HG03108 (cell line): ENCODE measurements at regions not wholly inside any gene's neighbourhood (a gene's known extent, or its start where the extent isn't known, plus 50 kb on each side); places are given as distances from the start of the nearest gene placed in this dataset.

ENCODE experiments used
- ATAC-seq: cut with Tn5 transposase; IDR thresholded peaks from one replicate; pipeline ENCODE4 v1.9.1; 2021; ENCODE audit warnings: moderate library complexity; ENCODE audit not compliant: unreplicated experiment

DNA sequence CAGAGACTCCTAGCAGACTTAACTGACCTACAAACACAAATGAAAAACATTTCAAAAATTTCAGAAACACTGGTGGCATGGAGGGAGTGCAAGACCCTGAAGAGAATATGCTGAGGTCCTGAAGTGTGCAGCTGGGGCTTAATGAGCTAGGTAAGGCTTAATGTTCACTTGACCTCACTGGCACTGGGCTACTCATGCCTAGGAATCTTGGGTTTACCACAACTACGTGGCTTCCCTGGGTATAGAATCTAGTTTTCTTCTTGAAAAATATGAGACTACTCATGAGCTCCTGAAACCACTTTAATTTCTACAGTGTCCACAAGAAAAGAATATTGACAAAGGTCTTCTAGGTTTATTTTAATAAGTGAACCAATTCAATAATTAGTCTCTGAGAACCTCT is 139.8 kb downstream of the HNMT start:
- no peak for ATAC-seq

GRCh38 chr2:138105358-138105757 is 141.1 kb downstream of the HNMT start:
- ATAC-seq, result no peak

GRCh38 chr2:138106606-138107005 is 142.3 kb downstream of the HNMT start:
- ATAC-seq, result no peak

DNA sequence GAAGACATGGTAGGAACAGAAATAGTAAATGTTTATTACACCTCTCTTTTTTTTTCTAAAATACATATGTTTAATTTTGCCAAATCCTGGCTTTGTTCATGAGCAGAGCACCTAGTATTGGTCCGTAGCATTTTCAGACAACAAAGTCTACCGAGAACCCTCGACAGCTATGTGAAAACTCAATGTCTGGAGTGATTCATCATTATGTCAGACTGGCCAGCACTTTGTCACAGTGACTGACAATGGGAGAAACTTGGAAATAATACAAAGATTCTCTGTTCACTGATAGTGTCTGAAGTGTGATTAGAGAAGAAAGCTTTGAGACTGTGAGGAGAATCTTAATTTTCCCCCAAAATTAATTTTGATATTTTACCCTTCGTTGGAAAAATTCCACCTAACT is 143.0 kb downstream of the HNMT start:
- no peak for ATAC-seq

- no peak for ATAC-seq
These were observed 146.3 kb downstream of the HNMT start for GRCh38 chr2:138110453-138111083.

- ATAC-seq, result no peak
These were observed 148.3 kb downstream of the HNMT start for GRCh38 chr2:138112536-138112935.

DNA sequence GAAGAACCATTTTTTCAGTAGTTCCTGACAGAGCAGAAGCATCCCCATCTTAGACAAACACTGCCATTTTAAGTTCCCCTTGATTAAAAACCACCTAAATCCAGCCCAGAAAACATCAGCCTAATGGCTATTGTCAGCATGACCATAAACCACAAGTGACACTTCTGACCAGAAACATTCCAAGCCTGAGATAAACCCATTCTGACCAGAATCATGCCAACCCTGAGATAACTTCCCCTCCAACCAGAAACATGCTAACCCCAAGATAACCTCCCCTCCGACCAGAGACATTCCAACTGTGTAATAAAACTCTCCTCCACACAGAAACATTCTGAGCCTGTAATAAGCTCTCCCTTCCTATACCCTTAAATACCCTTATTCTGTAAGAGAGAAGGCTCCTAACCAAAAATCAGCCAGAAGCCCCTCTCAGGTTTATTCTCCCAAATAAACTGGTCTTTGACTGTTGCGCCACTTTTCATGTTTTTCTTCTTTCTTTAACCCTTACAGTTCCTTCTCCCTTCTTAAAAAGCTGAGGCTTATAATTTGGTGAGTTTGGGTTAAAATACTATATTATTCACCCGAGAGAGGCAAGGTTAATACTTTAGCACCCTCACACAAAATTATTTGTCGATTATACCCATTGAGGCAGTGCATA is 149.7 kb downstream of the HNMT start:
- no peak for ATAC-seq

DNA sequence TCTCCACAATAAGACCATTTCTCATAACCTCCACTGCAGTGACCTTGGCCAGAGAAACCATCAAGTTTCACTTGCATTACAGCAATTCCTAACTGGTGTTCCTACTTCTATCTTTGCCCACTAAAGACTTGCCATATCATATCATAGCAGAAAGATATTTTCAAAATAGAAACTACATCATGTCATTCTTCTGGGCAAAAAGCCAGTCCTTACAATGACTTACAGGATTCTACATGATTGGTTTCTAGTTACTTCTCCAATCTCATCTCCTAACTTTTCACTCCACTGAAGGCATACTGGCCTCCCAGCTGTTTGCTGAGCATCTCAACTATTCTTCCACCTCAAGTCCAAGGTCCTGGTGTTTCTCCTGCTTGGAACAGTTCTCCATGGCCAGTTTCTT is 151.4 kb downstream of the HNMT start:
- ATAC-seq, result no peak

GRCh38 chr2:138116456-138116855 is 152.2 kb downstream of the HNMT start:
- no peak for ATAC-seq

DNA sequence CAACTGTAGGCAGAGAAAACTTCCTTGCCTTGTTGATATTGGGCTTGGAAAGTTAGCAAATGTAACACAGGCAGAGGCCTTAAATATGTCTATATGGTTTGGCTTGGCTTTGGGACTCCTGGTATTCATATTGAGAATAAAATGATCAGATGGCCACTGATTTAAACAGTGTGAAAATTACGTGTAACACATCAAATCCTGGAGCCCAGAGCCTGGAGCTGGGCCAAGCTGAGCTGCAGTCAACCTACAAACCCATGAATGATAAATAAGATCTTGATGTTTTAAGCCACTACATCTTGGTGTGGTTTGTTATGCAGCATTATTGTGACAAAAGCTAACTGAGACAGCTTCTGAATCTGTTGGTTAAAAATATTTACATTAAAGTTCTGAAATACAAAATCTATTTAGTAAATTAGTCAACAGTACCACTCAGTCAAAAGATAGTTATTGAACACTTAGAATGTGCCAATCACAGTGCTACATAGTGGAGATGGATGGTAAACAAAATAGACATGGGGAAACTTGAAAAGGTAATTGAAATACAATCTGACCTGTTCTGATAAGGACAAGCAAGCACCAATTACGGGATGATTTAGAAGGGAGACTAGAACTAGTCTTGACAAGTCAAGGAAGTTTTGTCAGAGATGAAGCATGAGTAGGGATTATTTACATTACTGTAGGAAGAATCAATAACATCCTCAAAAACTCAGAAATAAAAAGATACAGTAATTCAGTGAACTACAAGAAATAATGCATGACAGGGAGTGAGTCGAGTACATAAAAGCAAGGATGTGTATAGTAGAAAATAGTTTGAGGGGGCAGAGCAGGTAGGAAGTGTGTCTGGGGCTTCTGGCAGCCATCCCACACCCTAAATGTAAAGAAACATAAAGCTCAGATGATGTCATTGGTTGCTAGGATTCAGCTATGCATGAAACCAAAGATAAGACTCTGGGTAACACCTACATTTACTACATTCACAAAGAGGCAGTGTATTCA is 157.7 kb downstream of the HNMT start:
- no peak for ATAC-seq

DNA sequence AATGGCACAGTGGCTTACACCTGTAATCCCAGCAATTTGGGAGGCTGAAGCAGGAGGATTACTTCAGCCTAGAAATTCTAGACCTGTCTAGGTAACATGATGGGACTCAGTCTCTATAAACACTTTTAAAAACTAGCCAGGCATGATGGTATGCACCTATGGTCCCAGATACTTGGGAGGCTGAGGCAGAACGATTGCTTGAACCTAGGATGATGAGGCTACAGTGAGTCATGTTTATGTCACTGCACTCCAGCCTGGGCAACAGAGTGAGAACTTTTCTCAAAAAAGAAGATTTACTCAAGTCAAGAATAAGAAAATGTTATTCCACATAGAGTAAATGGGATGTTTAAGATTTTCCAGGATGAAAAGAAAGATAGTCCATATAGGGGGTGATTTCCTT is 158.6 kb downstream of the HNMT start:
- no peak for ATAC-seq

DNA sequence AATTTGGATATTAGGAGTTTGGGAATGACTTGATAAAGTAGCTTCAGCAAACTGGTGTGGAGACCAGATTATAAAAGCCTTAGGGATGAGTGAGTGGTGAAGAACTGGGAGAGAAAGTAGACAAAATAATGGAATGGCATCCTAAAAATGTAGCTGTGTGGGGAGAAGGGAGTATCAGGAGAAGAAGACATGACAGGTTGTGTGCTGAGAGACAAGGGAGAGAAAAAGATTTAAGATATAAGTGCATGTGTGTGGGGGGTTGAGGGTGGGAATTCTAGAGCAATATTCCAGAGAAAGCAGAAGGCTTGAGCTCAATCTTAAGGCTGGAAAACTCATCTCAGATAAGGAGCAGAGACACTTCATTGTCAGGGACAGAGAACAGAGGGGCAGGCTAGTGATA is 159.5 kb downstream of the HNMT start:
- no peak for ATAC-seq

- no peak for ATAC-seq
These were observed 160.2 kb downstream of the HNMT start for GRCh38 chr2:138124521-138124920.

DNA sequence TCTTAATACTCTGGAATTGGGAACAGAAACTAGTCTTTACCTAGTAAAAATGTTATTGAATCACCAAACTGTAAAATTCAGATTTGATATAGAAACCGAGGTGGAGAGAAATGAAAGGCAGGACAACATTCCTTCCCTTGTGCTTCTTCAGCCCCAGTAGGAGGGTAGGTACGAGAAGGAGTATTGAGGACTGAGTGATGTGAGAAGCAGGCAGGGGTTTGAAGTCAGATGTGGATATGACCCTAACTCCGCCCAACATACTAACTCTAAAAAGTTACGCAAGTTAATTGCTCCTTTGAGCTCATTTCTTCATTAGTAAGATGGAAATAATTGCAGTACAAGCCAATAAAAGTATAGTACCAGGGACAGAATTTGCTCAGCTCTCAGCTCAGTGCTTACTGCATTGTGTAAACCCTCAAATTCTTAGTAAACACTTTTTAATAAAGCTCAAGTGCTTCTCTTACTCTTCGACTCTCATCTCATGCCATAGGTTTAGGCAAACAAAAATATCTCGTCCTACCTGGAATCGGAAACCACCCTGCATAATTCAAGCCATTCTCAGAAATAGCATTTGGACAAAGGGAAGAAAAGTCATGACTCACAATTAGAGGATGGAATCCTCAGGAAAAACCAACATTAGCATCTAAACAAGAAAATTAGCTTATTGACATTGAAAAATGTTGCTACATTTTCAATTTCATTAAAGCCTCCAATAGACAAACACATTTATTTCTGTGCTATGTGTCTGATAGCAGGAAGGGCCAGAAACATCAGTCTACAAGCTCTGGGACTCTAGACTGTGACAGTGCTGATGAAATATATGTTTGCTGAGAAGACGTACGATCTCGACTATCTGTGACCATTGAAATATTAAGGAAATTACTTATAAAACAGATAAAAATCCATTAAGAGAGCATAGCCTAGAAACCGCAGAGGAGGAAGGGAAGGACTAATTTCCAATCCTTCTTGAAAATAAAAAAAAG is 161.3 kb downstream of the HNMT start:
- ATAC-seq, result no peak

GRCh38 chr2:138132108-138132507 is 167.8 kb downstream of the HNMT start:
- ATAC-seq, result no peak

GRCh38 chr2:138137949-138138348 is 173.7 kb downstream of the HNMT start:
- no peak for ATAC-seq

DNA sequence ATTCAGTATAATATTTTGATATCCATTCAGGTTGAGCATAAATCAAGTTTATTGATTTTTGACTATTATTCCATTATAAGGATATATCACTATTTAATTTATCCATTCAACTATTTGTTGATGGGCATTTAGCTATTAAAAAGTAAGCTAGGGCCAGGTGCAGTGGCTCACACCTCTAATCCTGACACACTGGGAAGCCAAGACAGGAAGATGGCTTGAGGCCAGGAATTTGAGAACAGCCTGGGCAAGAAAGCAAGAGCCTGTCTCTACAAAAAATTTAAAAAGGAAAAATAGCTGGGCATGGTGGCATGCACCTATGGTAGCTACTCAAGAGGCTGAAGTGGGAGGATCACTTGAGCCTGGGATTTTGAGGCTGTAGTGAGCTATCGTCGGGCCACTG is 183.5 kb downstream of the HNMT start:
- no peak for ATAC-seq

- ATAC-seq, result no peak
These were observed 191.0 kb downstream of the HNMT start for GRCh38 chr2:138155304-138155703.

- ATAC-seq, result no peak
These were observed 193.1 kb downstream of the HNMT start for GRCh38 chr2:138157372-138157771.

DNA sequence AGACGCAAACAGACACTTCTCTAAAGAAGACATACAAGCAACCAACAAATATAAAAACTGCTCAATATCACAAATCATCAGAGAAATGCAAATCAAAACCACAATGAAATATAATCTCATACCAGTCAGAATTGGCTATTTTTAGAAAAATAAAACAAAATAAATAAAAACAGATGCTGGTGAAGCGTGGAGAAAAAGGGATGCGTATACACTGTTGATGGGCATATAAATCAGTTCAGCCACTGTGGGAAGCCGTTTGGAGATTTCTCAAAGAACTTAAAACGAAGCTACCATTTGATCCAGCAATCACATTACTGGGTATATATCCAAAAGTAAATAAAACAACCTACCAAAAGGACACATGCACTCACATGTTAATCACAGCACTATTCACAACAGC is 206.2 kb downstream of the HNMT start:
- ATAC-seq, result no peak

DNA sequence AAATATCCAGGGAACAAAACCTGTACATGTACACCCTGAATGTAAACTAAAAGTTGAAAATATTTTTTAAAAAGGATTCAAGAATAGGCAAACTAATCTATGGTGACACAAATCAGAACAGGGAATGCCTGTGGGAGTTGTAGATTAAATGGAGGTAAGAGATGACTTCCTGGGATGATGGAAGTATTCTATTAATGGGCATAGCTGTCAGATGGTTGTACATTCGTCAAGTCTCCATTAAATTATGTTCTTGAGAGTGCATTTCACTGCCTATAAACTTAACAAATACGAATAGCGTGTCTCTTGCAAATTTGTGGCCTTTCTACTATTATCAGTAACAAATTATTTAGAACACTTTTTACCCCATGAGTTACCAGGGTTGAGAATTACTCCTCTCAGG is 207.0 kb downstream of the HNMT start:
- ATAC-seq, result no peak
